Muscle of arm (tissue), 1 donor: ENCODE measurements at regions not wholly inside any gene's neighbourhood (a gene's known extent, or its start where the extent isn't known, plus 50 kb on each side); places are given as distances from the start of the nearest gene placed in this dataset.
A peak's percentile ranks its signal among the peaks of the same experiment; 100 is the strongest.
"Not testable (repeated sequence)": the region's sequence is repeated elsewhere in the genome, so short reads cannot be mapped to it uniquely, and the experiment has no call there.

Source experiments
- DNase-seq: peaks from one replicate; pipeline ENCODE4 v3.0.0-alpha.2; 2013

DNA sequence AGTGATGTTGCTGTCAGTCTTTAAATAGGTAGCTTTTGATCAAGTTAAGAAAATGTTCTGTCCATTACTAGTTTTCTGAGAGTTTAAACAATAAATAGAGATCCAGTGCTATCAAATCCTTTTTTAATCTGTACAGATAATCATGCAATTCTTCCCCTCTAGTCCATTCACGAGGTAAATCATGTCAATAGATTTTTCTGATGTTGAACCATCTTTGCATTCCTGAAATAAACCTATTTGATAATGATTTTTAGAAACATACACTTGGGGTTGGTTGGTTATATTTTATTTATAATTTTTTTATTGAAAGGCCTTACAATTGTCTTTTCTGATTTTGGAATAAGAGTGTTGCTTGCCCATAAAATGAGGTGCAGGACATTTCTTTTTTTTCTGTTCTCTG lies 95.0 kb downstream of the FAM53A start:
- DNase-seq: no peak

DNA sequence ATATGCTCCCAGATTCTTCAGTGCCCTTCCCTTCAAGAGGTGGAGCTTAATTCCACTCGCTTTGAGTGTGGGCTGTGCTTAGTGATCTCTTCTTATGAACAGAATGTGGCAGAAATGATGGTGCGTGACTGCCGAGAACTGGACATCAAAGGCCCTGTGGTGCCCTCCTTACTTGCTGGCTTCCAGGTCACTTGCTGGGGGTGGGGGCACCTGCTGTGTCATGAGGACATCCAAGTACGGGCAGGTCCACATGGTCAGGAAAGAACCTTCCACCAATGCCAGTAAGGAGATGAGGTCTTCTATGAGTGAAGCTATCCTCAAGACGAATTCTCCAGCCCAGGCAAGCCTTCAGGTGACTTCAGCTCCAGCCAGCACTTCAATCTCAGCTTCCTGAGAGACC lies 95.8 kb downstream of the FAM53A start:
- no peak for DNase-seq

DNA sequence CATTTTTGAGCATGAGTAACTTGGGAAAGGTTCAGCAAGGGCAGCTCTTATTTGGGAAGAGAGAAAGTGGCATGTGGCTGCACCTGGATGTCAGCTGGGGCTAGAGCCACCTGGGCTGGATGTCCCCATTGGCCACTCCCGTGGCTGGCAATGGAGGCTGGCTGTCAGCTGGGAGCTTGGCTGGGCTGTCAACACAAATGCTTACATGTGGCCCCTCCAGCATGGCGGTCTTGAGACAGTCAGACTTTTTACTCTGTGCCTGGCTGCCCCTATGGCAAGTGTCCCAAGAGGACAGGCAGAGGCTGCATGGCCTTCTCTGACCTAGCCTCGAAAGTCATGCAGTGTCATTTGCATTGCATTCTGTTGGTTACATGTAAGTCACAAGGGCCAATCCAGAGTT lies 99.6 kb downstream of the FAM53A start:
- no peak for DNase-seq

DNA sequence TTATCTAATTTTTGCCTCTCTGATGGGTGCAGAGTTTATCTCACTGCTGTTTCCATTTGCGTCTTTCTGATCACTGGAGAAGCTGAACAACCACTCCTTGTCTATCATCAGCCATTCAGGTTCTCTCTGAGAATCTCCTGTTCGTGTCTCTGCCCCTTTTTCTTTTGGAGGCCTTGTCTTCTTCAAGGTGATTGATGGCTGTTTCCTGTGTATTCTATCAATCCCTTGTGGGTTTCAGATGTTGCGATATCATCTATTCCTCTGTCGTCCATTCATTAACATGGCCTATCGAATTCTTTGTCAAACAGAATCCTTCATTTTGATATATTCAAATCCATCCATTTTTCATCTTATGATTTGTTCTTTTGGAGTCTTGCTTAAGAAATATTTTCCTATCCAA lies 100.3 kb downstream of the FAM53A start:
- no peak for DNase-seq

DNA sequence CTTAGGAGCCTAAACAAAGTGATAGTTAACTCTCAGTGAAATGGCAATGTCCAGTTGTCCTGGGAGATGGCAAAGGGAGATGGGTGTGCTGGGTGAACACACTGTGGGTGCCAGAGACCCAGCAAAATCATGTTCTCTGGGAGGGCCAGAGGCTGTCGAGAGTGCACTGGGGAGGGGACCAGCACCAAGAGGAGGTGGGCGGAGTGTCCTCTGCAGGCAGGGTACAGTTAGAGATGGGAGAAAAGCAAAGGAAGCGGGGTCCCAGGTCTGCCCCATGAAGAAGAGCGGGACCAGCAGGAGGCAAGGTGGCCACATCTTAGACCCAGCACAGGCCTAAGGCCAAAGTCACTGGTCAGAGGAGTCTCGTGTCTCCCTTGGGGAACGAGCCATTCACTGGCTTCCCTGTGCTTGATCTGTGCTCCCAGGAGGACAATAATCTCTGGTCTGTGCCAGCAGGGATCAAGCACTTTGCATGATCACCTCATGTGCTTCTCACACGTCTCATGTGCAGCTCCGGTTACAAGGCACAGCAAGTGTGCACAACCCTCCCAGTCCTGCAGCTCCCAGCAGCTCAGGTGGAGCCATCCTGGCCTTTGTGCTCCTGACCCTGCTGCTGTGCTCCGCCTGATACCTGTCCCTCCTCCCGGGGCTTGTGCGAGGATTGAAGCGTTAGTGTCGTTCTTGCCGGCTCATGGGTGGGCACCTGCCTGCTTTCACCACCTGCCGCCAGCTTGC lies 100.9 kb downstream of the FAM53A start:
- no peak for DNase-seq

DNA sequence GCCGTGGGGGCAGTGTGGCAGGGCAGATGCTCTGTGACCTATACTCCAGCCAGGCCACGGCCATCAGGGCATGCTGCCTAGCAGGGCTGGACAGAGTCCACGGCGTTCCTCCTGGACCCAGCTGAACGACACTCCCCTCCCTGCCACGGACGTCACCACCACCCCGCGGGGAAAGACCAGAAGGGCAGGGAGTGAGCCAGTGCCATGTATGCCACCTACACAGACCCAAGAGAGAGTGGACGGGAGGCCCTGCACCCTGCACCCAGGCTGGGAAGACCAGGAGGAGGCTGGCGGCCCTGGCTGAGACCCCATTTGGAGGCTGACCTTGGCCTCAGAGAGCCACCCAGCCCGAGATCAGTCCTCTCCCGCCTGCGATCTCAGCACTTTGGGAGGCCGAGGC lies 101.9 kb downstream of the FAM53A start:
- no peak for DNase-seq

DNA sequence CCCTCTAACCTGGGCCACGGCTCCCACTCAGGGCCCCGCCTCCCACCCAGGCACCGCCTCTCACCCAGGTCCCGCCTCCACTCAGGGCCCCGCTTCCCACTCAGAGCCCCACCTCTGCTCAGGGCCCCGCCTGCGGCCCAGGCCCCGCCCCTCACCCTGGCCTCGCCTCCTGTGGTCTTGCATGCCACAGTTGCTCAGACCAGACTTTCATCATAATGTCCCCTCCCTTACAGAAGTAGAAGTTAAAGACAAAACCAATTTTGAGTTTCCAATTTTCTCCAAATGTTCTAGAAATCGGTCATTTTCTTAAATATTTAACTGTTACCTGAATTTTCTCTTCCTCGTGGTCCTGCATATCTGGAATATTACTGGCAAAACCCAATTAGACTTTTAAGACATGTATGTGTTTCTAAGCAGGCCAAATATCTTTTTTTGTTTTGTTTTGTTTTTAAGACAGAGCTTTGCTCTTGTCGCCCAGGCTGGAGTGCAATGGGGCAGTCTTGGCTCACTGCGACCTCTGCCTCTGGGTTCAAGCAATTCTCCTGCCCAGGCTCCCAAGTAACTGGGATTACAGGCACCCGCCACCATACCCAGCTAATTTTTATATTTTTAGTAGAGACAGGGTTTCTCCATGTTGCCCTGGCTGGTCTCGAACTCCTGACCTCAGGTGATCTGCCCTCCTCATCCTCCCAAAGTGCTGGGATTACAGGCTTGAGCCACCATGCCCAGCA lies 102.8 kb downstream of the FAM53A start:
- DNase-seq: peak; percentile 19

DNA sequence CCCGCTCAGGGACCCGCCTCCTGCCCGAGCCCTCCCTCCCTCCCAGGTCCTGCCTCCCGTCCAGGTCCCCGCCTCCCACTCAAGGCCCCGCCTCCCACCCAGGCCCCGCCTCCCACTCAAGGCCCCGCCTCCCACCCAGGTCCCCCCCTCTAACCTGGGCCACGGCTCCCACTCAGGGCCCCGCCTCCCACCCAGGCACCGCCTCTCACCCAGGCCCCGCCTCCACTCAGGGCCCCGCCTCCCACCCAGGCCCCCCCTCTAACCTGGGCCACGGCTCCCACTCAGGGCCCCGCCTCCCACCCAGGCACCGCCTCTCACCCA lies 103.5 kb downstream of the FAM53A start:
- not testable (repeated sequence) for DNase-seq

DNA sequence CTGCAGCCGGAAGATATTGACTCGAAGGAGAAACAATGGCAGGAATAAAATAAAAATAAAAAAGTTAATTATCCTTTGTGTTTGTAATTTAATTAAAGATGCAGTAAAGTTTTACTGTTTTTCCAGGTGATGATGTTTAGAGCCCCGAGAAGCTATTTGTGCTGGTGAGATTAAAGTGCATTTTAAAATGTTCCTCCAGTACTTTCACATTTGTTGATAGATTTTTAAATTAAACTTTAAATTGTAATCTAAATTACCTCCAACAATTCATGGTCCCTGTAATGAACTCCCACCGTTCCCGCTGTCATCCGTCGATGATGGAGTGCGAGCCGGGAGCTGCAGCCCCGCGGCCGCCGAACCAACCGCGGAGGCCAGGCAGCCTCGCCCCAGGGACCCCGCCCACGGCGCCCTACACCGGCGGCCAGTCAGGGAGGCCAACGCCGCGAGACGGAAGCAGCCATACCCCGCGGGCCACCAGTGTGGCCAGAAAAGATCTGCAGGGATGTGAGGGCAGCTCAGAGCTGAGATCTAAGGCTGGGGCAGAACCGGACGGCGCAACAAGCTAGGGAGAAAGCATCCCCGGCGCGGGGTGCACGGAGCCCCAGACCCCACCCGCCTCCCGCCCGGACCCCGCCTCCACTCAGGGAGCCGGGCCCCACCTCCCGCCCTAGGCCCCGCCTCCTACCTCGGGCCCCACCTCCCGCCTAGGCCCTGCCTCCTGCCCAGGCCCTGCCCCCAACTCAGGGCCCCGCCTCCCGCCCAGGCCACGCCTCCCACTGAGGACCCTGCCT lies 104.0 kb downstream of the FAM53A start:
- DNase-seq: peak; percentile 41

DNA sequence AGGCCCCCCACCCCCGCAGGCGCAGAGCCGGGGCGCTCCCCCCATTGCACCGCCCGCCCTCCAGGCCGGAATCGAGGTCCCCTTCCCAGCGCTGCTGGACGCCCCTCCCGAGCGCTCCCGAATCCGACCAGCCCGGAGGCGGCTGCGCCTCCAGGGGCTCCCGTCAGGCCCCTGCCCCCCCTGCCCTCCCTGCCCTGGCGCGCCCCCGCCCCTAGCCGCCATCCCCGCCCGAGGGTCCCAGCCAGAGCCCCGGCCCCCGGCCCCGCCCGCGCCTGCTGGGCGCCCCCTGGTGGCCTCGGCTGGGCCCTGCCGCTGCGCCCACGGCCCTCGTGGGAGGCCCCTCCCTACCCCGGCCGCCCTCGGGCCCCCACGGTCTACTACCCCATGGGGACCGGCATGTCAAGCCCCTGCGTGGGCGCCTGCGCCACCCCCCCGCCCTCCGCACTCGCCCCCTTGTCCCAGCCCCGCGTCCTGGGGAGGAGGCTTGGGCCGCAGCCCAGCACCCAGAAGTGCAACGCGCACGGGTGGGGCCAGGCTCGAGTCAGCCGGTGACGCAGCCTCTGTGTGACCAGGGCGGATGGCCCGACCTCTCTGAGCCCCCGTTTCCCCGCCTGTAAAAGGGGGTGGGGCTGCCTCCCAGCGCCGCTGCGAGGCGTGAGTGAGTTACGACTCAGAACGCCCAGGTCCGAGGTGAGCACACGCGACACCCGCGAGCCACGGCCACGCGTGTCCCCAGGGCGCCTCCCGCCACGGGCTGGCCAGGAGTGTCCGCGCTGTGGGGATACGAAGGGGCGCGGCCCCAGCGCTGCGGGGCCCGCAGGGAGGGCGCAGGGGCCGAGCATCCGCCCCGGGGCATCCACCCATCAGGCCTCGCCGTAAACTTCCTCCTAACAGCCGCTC lies 104.9 kb downstream of the FAM53A start:
- DNase-seq: peak; percentile 41

DNA sequence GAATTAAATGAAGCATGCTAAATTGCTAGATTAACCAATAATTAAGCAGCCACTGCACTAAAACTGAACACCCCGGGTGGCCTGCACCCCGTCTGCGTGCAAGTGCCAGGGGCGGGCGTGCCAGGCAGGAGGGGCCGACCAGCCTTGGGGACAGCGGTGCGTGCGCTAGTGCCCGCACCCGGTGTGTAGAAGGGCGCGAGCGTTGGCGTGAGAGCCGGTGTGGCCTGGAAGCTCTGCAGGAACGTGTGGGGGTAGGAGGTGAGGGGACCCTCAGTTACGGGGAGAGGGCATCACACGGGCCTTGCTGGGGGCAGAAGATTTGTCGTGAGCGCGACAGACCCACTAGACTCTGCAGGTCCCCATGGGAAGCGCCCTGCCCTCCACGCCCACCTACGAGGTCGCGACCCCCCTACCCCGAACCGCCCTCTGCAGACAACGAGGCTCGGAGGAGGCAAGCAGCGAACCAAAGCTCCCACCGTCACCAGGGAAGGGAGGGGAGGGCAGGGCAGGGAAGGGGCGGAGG lies 105.8 kb downstream of the FAM53A start:
- DNase-seq: no peak

DNA sequence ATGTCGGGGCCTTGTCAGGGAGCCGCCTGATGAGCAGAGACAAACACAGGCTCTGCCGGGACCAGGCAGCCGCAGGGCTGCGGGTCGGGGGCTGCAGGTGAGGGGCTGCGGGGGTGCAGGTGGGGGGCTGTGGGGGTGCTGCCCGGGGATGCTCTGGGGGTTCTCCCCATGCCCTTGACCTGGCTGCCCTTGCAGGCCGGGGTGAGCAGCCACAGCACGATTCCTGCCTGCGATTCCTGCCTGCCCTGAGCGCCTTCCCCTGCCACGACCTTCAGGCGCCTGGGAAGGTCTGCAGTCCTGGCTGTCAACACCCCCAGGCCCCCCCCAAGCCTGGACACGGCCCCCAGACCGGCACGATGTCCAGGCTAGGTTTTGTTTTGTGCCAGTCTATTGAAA lies 106.3 kb downstream of the FAM53A start:
- DNase-seq: no peak

DNA sequence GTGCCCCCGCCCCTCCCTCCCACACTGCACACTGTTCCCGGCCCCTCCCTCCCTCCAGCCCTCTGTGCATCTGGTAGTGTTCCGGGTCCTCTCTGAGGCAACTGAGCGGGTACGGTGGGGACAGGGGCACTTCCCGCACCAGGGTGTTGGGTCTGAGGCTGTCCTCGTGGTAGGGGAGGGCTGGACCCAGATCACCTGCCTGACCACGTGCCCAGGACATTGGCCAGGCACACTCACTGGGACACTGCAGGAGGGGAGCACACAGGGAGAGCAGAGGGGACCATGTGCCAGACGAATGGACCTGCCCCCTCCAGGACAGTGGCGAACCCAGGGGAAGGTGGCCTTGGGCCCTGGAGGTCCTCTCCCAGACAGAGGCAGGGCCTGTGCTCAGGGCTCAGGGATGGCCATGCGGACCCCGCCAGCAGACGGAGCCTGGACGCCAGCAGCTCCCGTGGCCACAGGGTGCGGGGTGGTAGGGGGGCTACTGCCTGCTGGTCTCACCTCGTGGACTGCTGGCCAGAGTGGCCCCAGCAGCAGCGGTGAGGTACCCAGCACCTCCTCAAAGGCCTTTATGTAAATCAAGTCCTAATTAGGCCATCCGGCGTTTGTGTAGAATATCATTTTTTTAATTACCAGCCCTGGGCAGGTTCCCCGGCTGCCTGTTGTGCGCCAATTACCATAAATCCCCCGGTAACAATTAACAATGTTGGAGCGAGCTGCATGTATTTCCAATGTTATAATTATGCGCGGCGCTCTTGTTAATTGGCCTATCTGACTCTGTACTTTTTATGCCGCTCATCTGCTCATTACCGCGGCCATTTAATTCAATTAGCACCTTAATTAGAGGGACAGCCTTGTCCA lies 106.9 kb downstream of the FAM53A start:
- no peak for DNase-seq

DNA sequence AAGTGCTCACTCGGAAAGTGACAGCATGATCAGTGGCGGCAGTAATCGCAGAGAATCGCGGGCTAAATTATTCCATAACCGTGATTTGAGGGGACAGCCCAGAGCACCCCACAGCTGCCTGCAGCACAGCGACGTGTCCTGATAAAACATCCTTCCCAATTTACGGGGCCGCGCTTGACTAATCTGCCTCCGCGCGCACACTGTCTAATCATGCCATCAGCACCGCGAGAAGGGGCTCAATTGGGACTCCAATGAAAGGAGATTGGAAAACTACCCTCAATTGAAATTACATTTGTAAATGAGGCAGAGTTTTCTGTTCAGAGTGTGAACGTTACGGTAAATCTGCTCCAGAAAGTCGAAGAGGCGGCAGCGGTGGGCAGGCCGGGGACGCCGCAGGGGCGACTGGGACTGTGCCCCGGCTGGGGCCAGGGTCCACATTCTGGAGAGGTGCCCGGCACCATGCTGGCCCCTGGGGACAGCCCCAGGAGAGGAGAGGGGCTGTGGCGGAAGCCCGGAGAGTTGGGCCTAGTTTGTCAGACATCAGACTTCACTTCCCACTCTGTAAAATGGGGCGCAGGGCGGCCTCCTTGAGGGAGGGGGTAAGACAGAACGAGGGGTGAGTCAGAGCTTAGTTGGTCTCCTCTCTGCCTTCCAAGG lies 107.7 kb downstream of the FAM53A start:
- DNase-seq: no peak

DNA sequence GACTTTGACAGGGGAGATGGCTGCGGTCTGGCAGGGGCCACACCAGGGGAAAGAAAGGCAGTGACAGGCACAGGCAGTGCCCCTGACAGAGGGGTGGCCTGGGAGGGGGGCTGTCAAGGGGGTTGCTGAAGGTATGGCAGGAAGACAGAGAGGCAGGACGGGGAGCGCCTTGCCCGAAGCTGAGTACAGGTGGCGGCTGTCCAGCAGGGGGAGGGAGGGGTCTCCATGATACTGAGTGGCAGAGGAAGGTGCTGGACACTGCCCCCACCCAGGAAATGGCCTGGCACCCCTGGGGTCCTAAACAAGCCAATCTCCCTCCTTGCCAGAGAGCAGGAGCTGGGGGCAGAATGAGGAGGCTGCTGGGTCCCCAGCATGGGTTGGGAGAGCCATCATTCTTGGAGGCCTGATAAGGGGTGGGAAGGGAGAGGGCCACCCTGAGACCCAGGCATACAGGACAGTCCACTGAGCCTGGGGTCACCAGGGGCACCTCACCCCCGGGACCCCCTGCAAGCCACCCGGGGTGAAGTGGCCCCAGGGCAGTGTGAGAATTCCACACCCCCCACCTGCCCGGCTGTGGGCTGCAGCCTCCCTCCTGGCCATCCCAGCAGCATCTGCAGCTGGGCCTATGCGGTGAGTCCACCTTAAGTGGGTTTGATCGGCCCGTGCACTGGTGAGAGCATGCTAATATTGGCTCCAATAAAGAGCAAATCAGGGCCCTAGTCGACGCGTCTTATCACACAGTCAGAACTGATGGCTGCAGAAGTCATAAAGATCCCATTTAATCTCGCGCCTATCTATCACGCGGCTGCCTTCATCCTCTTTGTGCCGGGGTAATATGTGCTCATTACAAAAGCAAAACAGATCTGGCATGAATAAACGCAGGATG lies 108.5 kb downstream of the FAM53A start:
- DNase-seq: no peak

DNA sequence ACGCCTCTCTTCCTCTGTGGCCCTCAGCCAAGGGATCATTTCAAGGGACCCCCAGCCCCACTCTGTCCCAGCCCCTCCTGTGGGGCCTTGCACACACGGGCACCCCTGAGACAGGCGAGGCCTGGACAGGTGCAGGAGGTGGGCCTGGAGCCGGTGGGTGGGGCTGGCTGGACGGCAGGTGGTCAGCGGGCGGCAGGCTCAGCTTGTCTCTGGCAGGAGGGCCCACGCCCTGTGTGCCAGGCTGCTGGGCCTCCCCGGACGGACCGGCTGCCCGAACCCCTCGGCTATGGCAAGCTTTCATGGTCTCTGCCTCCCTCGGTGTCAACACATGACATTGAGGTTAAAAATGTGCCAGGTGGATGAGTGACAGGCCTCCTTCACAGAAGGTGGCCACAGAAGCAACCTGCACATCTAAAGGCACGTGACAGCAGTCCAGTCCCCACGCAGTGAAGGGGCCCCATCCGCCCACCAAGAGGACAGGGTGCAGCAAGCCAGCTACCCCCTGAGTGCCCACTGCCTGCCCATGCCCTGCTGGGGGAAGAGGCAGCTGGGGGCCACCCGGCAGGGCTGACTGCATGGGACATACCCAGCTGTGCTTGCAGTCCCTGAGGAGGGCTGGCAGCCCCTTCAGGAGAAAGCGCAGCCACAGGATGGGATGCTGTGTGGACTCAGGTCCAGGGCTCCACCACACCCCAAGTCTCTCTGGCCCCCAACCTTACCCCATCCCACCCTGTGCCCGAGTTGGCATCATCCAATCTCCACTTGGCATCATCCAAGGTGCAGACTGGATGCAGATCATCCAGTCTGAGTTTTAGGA lies 109.3 kb downstream of the FAM53A start:
- no peak for DNase-seq

DNA sequence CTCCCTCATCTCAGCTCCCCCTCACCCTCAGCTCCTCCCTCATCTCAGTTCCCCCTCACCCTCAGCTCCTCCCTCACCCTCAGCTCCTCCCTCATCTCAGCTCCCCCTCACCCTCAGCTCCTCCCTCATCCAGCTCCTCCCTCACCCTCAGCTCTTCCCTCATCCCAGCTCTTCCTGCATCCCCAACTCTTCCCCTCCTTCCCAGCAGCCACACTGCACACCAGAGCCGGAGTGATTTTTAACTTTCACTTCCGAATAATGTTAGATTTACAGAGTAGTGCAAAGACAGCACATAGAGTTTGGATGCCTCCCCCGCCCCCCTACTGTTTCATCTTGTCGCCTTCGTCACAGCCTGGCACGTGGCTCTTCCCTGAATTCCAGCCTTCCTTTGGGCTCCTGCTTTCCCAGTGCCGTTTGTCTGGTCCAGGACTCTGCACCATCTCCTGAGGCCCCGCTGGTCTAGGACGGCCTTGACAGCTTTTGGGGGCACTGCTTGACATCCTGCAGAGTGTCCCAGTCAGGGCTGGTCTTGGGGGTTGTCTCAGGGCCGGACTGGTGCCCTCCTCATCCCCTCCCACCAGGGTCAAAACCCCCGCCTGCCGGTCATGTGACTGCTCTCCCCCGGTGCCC lies 110.2 kb downstream of the FAM53A start:
- DNase-seq: no peak
